CD4-positive, alpha-beta T cell treated with Interleukin-17A for 4 hours (primary cell): ENCODE measurements at regions not wholly inside any gene's neighbourhood (a gene's known extent, or its start where the extent isn't known, plus 50 kb on each side); places are given as distances from the start of the nearest gene placed in this dataset.
"Not testable (repeated sequence)": the region's sequence is repeated elsewhere in the genome, so short reads cannot be mapped to it uniquely, and the experiment has no call there.

ENCODE experiments used
- DNase-seq: peaks from one replicate; pipeline ENCODE4 v3.0.0-alpha.2; 2020; ENCODE audit warnings: mixed read lengths

GRCh38 chr3:27551413-27551812 lies 67.2 kb upstream of the SLC4A7 start:
- DNase-seq, result not testable (repeated sequence)

GRCh38 chr3:27545061-27545460 lies 60.9 kb upstream of the SLC4A7 start:
- DNase-seq, result no peak

GRCh38 chr3:27544372-27544865 lies 60.2 kb upstream of the SLC4A7 start:
- no peak for DNase-seq

GRCh38 chr3:27542476-27542875 lies 58.3 kb upstream of the SLC4A7 start:
- DNase-seq, result no peak

GRCh38 chr3:27540231-27540630 lies 56.0 kb upstream of the SLC4A7 start:
- DNase-seq, result no peak

GRCh38 chr3:27536491-27536890 lies 52.3 kb upstream of the SLC4A7 start:
- no peak for DNase-seq

- DNase-seq, result no peak
Measured at GRCh38 chr3:27535809-27536392, 51.7 kb upstream of the SLC4A7 start.

GRCh38 chr3:27533718-27534573 lies 49.8 kb upstream of the SLC4A7 start:
- DNase-seq, result peak; percentile 60
